ENCODE measurements at regions not wholly inside any gene's neighbourhood (a gene's known extent, or its start where the extent isn't known, plus 50 kb on each side); places are given as distances from the start of the nearest gene placed in this dataset.
A peak's percentile ranks its signal among the peaks of the same experiment; 100 is the strongest.

GRCh38 chr3:159637883-159638542 is 350.6 kb upstream of the IL12A start:
- Mint-ChIP-seq H3K4me3 (no peak overlapping the region), H3K27me3 (no peaks in the 10 kb centered on the region), H3K27ac (no peak overlapping the region), H3K36me3 (no peaks in the 10 kb centered on the region), H3K9me3 (no peaks in the 10 kb centered on the region), H3K4me1 (no peaks in the 10 kb centered on the region)
- ATAC-seq, result no peak

GRCh38 chr3:159640225-159640624 is 348.4 kb upstream of the IL12A start:
- Mint-ChIP-seq H3K9me3 (no peaks in the 10 kb centered on the region), H3K4me3 (no peak overlapping the region), H3K36me3 (no peaks in the 10 kb centered on the region), H3K4me1 (no peaks in the 10 kb centered on the region), H3K27me3 (no peaks in the 10 kb centered on the region), H3K27ac (no peak overlapping the region)
- no peak for ATAC-seq

- Mint-ChIP-seq H3K4me3 (no peak overlapping the region), H3K27ac (no peak overlapping the region), H3K36me3 (no peaks in the 10 kb centered on the region), H3K9me3 (peaks cover 3% of the 10 kb centered on the region), H3K4me1 (no peaks in the 10 kb centered on the region), H3K27me3 (no peaks in the 10 kb centered on the region)
- no peak for ATAC-seq
These were observed 345.2 kb upstream of the IL12A start for GRCh38 chr3:159643406-159643805.

- Mint-ChIP-seq H3K36me3 (no peaks in the 10 kb centered on the region), H3K4me3 (no peak overlapping the region), H3K9me3 (peaks cover 3% of the 10 kb centered on the region), H3K27ac (no peak overlapping the region), H3K27me3 (no peaks in the 10 kb centered on the region), H3K4me1 (no peaks in the 10 kb centered on the region)
- ATAC-seq, result no peak
These were observed 342.8 kb upstream of the IL12A start for GRCh38 chr3:159645874-159646273.

- Mint-ChIP-seq H3K27ac (no peak overlapping the region), H3K4me3 (no peak overlapping the region), H3K4me1 (no peaks in the 10 kb centered on the region), H3K9me3 (peaks cover 6% of the 10 kb centered on the region), H3K27me3 (no peaks in the 10 kb centered on the region), H3K36me3 (no peaks in the 10 kb centered on the region)
- ATAC-seq, result no peak
These were observed 338.7 kb upstream of the IL12A start for GRCh38 chr3:159649951-159650350.

- ATAC-seq, result no peak
- Mint-ChIP-seq H3K9me3 (peaks cover 6% of the 10 kb centered on the region), H3K36me3 (no peaks in the 10 kb centered on the region), H3K4me3 (no peak overlapping the region), H3K27ac (no peak overlapping the region), H3K4me1 (no peaks in the 10 kb centered on the region), H3K27me3 (no peaks in the 10 kb centered on the region)
These were observed 337.9 kb upstream of the IL12A start for GRCh38 chr3:159650726-159651125.

GRCh38 chr3:159652452-159652851 is 336.2 kb upstream of the IL12A start:
- no peak for ATAC-seq
- Mint-ChIP-seq H3K36me3 (no peaks in the 10 kb centered on the region), H3K4me1 (no peaks in the 10 kb centered on the region), H3K27me3 (no peaks in the 10 kb centered on the region), H3K27ac (no peak overlapping the region), H3K4me3 (no peak overlapping the region), H3K9me3 (peaks cover 3% of the 10 kb centered on the region)

- H3K27ac Mint-ChIP-seq, result no peak overlapping the region
- no peaks in the 10 kb centered on the region for H3K27me3 Mint-ChIP-seq
- no peaks in the 10 kb centered on the region for H3K4me1 Mint-ChIP-seq
- no peaks in the 10 kb centered on the region for H3K36me3 Mint-ChIP-seq
- no peak for ATAC-seq
- no peak overlapping the region for H3K4me3 Mint-ChIP-seq
- peaks cover 3% of the 10 kb centered on the region for H3K9me3 Mint-ChIP-seq
These were observed 334.2 kb upstream of the IL12A start for GRCh38 chr3:159654183-159655134.

- H3K36me3 Mint-ChIP-seq, result no peaks in the 10 kb centered on the region
- H3K9me3 Mint-ChIP-seq, result peaks cover 3% of the 10 kb centered on the region
- ATAC-seq, result no peak
- H3K27ac Mint-ChIP-seq, result no peak overlapping the region
- no peak overlapping the region for H3K4me3 Mint-ChIP-seq
- H3K27me3 Mint-ChIP-seq, result no peaks in the 10 kb centered on the region
- no peaks in the 10 kb centered on the region for H3K4me1 Mint-ChIP-seq
These were observed 333.4 kb upstream of the IL12A start for GRCh38 chr3:159655202-159655601.

GRCh38 chr3:159657176-159657575 is 331.5 kb upstream of the IL12A start:
- Mint-ChIP-seq H3K4me3 (no peak overlapping the region), H3K27me3 (no peaks in the 10 kb centered on the region), H3K36me3 (no peaks in the 10 kb centered on the region), H3K27ac (no peak overlapping the region), H3K4me1 (no peaks in the 10 kb centered on the region), H3K9me3 (peaks cover 8% of the 10 kb centered on the region)
- no peak for ATAC-seq

GRCh38 chr3:159657629-159658028 is 331.0 kb upstream of the IL12A start:
- Mint-ChIP-seq H3K27me3 (no peaks in the 10 kb centered on the region), H3K36me3 (no peaks in the 10 kb centered on the region), H3K4me1 (no peaks in the 10 kb centered on the region), H3K4me3 (no peak overlapping the region), H3K27ac (no peak overlapping the region), H3K9me3 (peaks cover 8% of the 10 kb centered on the region)
- no peak for ATAC-seq

- ATAC-seq, result no peak
- Mint-ChIP-seq H3K36me3 (no peaks in the 10 kb centered on the region), H3K4me3 (no peak overlapping the region), H3K27ac (no peak overlapping the region), H3K9me3 (peaks cover 8% of the 10 kb centered on the region), H3K4me1 (no peaks in the 10 kb centered on the region), H3K27me3 (no peaks in the 10 kb centered on the region)
These were observed 328.3 kb upstream of the IL12A start for GRCh38 chr3:159660326-159660725.

GRCh38 chr3:159660901-159661300 is 327.7 kb upstream of the IL12A start:
- no peaks in the 10 kb centered on the region for H3K27me3 Mint-ChIP-seq
- no peak overlapping the region for H3K4me3 Mint-ChIP-seq
- H3K4me1 Mint-ChIP-seq, result no peaks in the 10 kb centered on the region
- no peaks in the 10 kb centered on the region for H3K36me3 Mint-ChIP-seq
- peaks cover 8% of the 10 kb centered on the region for H3K9me3 Mint-ChIP-seq
- ATAC-seq, result no peak
- H3K27ac Mint-ChIP-seq, result no peak overlapping the region

- H3K4me3 Mint-ChIP-seq, result no peak overlapping the region
- ATAC-seq, result no peak
These were observed 326.1 kb upstream of the IL12A start for GRCh38 chr3:159662549-159662948.

GRCh38 chr3:159664006-159664405 is 324.6 kb upstream of the IL12A start:
- Mint-ChIP-seq H3K4me3 (no peak overlapping the region), H3K36me3 (no peaks in the 10 kb centered on the region), H3K9me3 (peaks cover 8% of the 10 kb centered on the region), H3K27me3 (no peaks in the 10 kb centered on the region), H3K4me1 (no peaks in the 10 kb centered on the region), H3K27ac (no peak overlapping the region)
- no peak for ATAC-seq

More at GRCh38 chr3:159662549-159662948, 326.1 kb upstream of the IL12A start:
- H3K27ac Mint-ChIP-seq, result no peak overlapping the region
- no peaks in the 10 kb centered on the region for H3K4me1 Mint-ChIP-seq
- H3K27me3 Mint-ChIP-seq, result no peaks in the 10 kb centered on the region
- H3K36me3 Mint-ChIP-seq, result no peaks in the 10 kb centered on the region
- peaks cover 8% of the 10 kb centered on the region for H3K9me3 Mint-ChIP-seq

- Mint-ChIP-seq H3K4me1 (no peaks in the 10 kb centered on the region), H3K9me3 (peaks cover 8% of the 10 kb centered on the region), H3K27me3 (no peaks in the 10 kb centered on the region), H3K27ac (no peak overlapping the region), H3K36me3 (no peaks in the 10 kb centered on the region), H3K4me3 (no peak overlapping the region)
- ATAC-seq, result peak; percentile 47
These were observed 324.0 kb upstream of the IL12A start for GRCh38 chr3:159664653-159665052.

Data from stimulated activated memory B cell treated with anti-CD40 and anti-IgM and Interleukin-4, amounts not matched to agents 10 μg/mL and 1 μg/mL and 100 μg/mL, for 72 hours (primary cell).